ENCODE measurements at regions not wholly inside any gene's neighbourhood (a gene's known extent, or its start where the extent isn't known, plus 50 kb on each side); places are given as distances from the start of the nearest gene placed in this dataset.

DNA sequence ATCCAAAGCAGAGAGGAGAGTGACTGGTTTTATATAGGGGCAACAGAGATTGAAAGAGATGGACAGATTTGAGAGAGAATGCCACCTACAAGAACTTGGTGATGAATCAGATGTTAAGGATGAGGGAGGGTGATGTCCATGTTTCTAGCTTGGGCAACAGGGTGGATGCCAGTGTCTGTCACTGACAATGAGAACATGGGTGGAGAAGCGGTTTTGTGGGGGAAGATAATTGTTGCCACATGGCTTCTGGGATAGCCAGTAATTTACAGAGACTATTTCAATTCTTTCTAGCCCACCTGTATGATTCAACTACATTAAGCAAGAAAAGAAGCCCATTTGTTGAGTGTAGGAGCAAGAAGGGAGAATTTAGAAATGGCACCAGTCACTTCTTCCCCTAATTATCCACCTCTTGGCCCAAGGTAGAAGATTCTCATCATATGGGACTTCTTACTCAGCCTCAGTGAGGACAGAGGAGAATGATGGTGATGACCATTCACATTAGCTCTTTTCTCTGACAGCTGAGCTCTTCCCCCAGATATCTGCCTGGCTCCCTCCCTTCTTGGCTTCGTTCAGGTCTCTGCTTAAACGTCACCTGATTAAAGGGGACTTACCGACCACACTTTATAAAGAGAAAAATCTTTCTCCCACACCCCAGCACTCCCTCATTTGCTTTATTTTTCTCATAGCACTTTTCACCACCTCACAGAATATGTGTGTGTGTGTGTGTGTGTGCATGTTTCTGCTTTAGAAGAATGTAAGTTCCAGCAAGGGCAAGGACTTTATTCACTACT is 117.8 kb downstream of the DUSP6 start:
- Mint-ChIP-seq H3K4me1 (ENCODE audit: unreplicated experiment) (peaks cover 21% of the 10 kb centered on the region), H3K4me3 (no peak overlapping the region), H3K9me3 (peaks cover 12% of the 10 kb centered on the region), H3K27me3 (no peaks in the 10 kb centered on the region), H3K36me3 (no peaks in the 10 kb centered on the region), H3K27ac (no peak overlapping the region)
- TF ChIP-seq, protein P1, sequence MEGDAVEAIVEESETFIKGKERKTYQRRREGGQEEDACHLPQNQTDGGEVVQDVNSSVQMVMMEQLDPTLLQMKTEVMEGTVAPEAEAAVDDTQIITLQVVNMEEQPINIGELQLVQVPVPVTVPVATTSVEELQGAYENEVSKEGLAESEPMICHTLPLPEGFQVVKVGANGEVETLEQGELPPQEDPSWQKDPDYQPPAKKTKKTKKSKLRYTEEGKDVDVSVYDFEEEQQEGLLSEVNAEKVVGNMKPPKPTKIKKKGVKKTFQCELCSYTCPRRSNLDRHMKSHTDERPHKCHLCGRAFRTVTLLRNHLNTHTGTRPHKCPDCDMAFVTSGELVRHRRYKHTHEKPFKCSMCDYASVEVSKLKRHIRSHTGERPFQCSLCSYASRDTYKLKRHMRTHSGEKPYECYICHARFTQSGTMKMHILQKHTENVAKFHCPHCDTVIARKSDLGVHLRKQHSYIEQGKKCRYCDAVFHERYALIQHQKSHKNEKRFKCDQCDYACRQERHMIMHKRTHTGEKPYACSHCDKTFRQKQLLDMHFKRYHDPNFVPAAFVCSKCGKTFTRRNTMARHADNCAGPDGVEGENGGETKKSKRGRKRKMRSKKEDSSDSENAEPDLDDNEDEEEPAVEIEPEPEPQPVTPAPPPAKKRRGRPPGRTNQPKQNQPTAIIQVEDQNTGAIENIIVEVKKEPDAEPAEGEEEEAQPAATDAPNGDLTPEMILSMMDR (conservative IDR thresholded peaks at IDR 0.05), result no peak
- no peak for DNase-seq (ENCODE audit: extremely low spot score, unreplicated experiment)

DNA sequence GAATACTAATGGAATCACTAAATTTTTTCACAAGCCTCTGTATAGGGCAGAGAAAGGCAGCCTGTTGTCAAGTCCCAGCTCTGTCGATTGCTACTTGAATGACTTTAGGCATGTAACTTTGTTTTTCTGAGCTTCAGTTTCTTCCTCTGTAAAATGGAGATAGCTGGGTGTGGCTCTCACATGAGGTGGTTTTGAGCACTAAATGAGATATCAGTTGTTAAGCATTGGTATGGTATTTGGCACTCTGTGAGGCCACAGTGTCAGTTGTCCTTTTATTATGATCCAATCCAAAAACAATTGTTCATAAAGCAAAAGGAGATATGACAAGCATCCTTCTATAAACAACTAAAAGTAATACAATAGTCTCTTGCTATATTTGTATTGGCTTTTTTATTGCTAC is 120.6 kb downstream of the DUSP6 start:
- Mint-ChIP-seq H3K27me3 (no peaks in the 10 kb centered on the region), H3K4me3 (no peak overlapping the region), H3K9me3 (peaks cover 5% of the 10 kb centered on the region), H3K4me1 (ENCODE audit: unreplicated experiment) (peaks cover 23% of the 10 kb centered on the region), H3K27ac (no peak overlapping the region), H3K36me3 (no peaks in the 10 kb centered on the region)
- DNase-seq (ENCODE audit: extremely low spot score, unreplicated experiment), result no peak
- TF ChIP-seq, protein P1 (conservative IDR thresholded peaks at IDR 0.05), result no peak

DNA sequence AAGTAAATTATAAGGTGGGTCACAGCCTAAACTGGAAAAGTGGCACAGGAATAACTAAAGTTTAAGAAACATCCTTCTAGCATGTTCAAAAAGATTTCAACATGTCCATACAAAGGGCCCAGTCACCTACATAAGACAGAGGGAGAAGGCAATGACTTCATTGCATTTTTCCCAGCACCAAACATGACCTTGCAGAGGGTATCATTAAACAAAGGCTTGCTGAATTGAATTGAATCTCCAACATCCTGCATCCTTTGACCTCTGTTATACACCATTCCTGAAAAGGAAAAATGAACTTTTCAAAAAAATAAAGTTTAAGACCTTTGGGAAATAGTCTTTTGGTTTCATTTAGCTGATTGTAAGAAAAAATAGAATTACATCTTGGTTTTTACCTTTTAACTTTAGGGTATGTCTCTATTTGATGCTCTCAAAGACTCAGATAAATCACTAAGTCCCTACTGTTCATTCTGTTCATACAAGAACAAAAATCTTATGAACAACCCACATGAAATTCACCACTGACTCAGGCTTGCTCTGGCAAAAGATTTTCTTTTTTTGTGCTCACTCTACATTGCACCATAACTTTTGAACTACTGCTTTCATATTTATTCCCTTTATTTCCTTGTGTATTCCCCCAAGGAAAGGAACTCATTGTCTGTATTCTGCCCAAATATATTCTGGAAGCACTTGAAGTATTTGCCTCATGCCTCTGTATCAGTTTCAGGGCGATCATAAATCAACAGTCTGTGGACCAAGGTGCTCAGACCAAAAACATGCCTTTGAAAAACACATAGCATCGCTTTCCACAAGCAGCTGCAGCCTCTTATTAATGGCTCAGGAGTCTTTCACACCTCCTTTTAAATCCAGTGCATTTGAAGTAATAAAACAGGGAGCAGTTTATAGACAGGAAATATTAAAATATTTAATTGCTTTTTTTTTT is 121.7 kb downstream of the DUSP6 start:
- Mint-ChIP-seq H3K9me3 (peaks cover 9% of the 10 kb centered on the region), H3K27ac (no peak overlapping the region), H3K36me3 (no peaks in the 10 kb centered on the region), H3K4me1 (ENCODE audit: unreplicated experiment) (peaks cover 29% of the 10 kb centered on the region), H3K27me3 (no peaks in the 10 kb centered on the region), H3K4me3 (no peak overlapping the region)
- DNase-seq (ENCODE audit: extremely low spot score, unreplicated experiment), result no peak
- TF ChIP-seq, protein P1 (conservative IDR thresholded peaks at IDR 0.05), result no peak

DNA sequence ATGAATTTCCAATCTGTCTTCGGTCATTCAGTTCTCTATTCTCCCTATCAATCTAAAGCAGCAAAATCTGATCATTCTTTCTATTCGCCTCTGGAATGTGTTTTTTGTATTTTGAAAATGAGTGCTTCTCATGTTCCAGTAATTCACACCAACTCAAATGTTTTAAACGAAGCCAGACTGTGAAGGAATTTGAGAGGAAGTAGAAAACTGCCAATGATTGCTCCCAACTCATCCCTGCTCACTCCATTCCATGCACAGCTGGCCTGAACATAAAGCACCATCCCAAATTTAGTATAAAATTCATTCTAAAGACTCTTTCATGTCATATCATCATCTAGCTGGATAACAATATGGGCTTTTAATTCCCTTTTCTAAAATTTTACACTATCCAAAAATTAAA is 123.8 kb downstream of the DUSP6 start:
- H3K36me3 Mint-ChIP-seq, result no peaks in the 10 kb centered on the region

DNA sequence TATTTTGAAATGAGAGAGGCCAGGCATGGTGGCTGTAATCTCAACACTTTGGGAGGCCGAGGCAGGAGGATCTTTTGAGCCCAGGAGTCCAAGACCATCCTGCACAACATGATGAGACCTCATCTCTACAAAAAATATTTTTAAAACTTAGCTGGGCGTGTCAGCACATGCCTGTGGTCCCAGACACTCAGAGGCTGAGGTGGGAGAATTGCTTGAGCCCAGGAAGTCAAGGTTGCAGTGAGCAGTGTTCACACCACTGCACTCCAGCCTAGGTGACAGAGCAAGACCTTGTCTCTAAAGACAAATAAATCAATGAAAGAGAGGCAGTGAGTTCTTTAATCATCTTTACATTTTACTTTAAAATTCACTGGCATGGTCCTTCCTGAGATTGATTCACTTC is 124.5 kb downstream of the DUSP6 start:
- no peaks in the 10 kb centered on the region for H3K36me3 Mint-ChIP-seq

More for the DNA sequence above, 123.8 kb downstream of the DUSP6 start:
- Mint-ChIP-seq H3K27ac (no peak overlapping the region), H3K4me3 (no peak overlapping the region), H3K9me3 (peaks cover 10% of the 10 kb centered on the region), H3K27me3 (no peaks in the 10 kb centered on the region), H3K4me1 (ENCODE audit: unreplicated experiment) (peaks cover 27% of the 10 kb centered on the region)
- DNase-seq (ENCODE audit: extremely low spot score, unreplicated experiment), result no peak
- TF ChIP-seq, protein P1 (conservative IDR thresholded peaks at IDR 0.05), result no peak

More for the DNA sequence above, 124.5 kb downstream of the DUSP6 start:
- Mint-ChIP-seq H3K4me1 (ENCODE audit: unreplicated experiment) (peaks cover 27% of the 10 kb centered on the region), H3K27me3 (no peaks in the 10 kb centered on the region), H3K9me3 (peaks cover 5% of the 10 kb centered on the region), H3K27ac (no peak overlapping the region), H3K4me3 (no peak overlapping the region)
- DNase-seq (ENCODE audit: extremely low spot score, unreplicated experiment), result no peak
- TF ChIP-seq, protein P1 (conservative IDR thresholded peaks at IDR 0.05), result no peak
